DOHH2 (cell line): ENCODE measurements at regions not wholly inside any gene's neighbourhood (a gene's known extent, or its start where the extent isn't known, plus 50 kb on each side); places are given as distances from the start of the nearest gene placed in this dataset.

Experiments used
- H3F3A ChIP-seq: fragments of 200-600 bp; sonication (generic), shearing (Covaris generic); 2 replicates; pipeline ENCODE4 v1.6.0; 2016; ENCODE audit warnings: antibody characterized with exemption, mild to moderate bottlenecking; ENCODE audit not compliant: control insufficient read depth, insufficient read depth
- H3K27ac ChIP-seq: fragments of 200-600 bp; sonication (generic); 2 replicates; pipeline ENCODE4 v1.5.1; 2014; ENCODE audit warnings: low read depth, mild to moderate bottlenecking, low read length, moderate library complexity
- H3K27me3 ChIP-seq: fragments of 200-600 bp; sonication (generic); 2 replicates; pipeline ENCODE4 v1.6.1; 2014; ENCODE audit warnings: mild to moderate bottlenecking, low read length, mixed read lengths; ENCODE audit not compliant: control insufficient read depth
- H3K36me3 ChIP-seq: fragments of 200-600 bp; sonication (generic); 2 replicates; pipeline ENCODE4 v1.6.1; 2014; ENCODE audit warnings: mild to moderate bottlenecking, low read length, moderate library complexity, mixed read lengths; ENCODE audit not compliant: control insufficient read depth
- H3K4me1 ChIP-seq: fragments of 200-600 bp; sonication (generic); 2 replicates; pipeline ENCODE4 v1.6.1; 2014; ENCODE audit warnings: mild to moderate bottlenecking, low read length, mixed read lengths; ENCODE audit not compliant: control insufficient read depth
- H3K4me2 ChIP-seq: fragments of 200-600 bp; sonication (generic); 2 replicates; pipeline ENCODE4 v1.6.0; 2014; ENCODE audit warnings: mild to moderate bottlenecking, low read length, moderate library complexity
- H3K4me3 ChIP-seq: fragments of 200-600 bp; sonication (generic); 2 replicates; pipeline ENCODE4 v1.5.1; 2014; ENCODE audit warnings: mild to moderate bottlenecking, low read length, mixed read lengths
- H3K79me2 ChIP-seq: fragments of 200-600 bp; sonication (generic); 2 replicates; pipeline ENCODE4 v1.6.1; 2014; ENCODE audit warnings: mild to moderate bottlenecking, low read length, mixed read lengths; ENCODE audit not compliant: control insufficient read depth
- H3K9me2 ChIP-seq: fragments of 200-600 bp; sonication (generic); replicated peaks from 2 replicates; pipeline ENCODE4 v1.6.1; 2014; ENCODE audit warnings: mild to moderate bottlenecking, low read length, mixed read lengths; ENCODE audit not compliant: control insufficient read depth
- H3K9me3 ChIP-seq: fragments of 200-600 bp; sonication (generic); 2 replicates; pipeline ENCODE4 v1.6.1; 2014; ENCODE audit warnings: antibody characterized with exemption, low read length, mixed read lengths; ENCODE audit not compliant: control insufficient read depth, insufficient read depth
- H4K20me1 ChIP-seq: fragments of 200-600 bp; sonication (generic); 2 replicates; pipeline ENCODE4 v1.6.0; 2014; ENCODE audit warnings: low read depth, mild to moderate bottlenecking, antibody characterized with exemption, low read length, moderate library complexity; ENCODE audit not compliant: control insufficient read depth, insufficient read depth
- EZH2phosphoT487 ChIP-seq: fragments of 200-600 bp; sonication (generic); IDR thresholded peaks from 2 replicates; pipeline ENCODE4 v1.6.1; 2017; ENCODE audit warnings: borderline replicate concordance, mild to moderate bottlenecking, antibody characterized with exemption, low read length, moderate library complexity, mixed read lengths
- TF ChIP-seq, protein P1 (sequence below): fragments of 200-600 bp; sonication (generic); IDR thresholded peaks from one replicate; pipeline ENCODE4 v1.5.1; 2014; ENCODE audit warnings: antibody characterized with exemption, mild to moderate bottlenecking, low read depth, low read length; ENCODE audit not compliant: poor library complexity, severe bottlenecking

DNA sequence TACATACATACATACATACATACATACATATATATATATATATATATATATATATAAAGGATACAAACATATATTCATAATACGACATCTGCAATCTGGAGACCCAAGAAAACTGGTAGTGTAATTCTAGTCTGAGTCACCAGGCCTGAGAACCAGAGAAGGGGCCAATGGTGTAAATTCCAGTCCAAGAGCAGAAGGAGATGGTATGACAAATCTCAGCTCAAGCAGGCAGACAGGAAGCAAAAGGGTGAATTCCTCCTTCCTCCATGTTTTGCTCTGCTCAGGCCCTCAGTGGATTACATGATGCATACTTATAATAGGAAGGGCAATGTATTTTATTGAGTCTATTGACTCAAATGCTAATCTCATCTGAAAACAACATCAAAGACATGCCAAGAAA lies 1060.4 kb upstream of the TMPRSS15 start:
- no peak for TF ChIP-seq EZH2phosphoT487
- TF ChIP-seq, protein P1, sequence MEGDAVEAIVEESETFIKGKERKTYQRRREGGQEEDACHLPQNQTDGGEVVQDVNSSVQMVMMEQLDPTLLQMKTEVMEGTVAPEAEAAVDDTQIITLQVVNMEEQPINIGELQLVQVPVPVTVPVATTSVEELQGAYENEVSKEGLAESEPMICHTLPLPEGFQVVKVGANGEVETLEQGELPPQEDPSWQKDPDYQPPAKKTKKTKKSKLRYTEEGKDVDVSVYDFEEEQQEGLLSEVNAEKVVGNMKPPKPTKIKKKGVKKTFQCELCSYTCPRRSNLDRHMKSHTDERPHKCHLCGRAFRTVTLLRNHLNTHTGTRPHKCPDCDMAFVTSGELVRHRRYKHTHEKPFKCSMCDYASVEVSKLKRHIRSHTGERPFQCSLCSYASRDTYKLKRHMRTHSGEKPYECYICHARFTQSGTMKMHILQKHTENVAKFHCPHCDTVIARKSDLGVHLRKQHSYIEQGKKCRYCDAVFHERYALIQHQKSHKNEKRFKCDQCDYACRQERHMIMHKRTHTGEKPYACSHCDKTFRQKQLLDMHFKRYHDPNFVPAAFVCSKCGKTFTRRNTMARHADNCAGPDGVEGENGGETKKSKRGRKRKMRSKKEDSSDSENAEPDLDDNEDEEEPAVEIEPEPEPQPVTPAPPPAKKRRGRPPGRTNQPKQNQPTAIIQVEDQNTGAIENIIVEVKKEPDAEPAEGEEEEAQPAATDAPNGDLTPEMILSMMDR, result no peak
- no peaks in the 10 kb centered on the region for H3K36me3 ChIP-seq
- no peak overlapping the region for H3K4me3 ChIP-seq

DNA sequence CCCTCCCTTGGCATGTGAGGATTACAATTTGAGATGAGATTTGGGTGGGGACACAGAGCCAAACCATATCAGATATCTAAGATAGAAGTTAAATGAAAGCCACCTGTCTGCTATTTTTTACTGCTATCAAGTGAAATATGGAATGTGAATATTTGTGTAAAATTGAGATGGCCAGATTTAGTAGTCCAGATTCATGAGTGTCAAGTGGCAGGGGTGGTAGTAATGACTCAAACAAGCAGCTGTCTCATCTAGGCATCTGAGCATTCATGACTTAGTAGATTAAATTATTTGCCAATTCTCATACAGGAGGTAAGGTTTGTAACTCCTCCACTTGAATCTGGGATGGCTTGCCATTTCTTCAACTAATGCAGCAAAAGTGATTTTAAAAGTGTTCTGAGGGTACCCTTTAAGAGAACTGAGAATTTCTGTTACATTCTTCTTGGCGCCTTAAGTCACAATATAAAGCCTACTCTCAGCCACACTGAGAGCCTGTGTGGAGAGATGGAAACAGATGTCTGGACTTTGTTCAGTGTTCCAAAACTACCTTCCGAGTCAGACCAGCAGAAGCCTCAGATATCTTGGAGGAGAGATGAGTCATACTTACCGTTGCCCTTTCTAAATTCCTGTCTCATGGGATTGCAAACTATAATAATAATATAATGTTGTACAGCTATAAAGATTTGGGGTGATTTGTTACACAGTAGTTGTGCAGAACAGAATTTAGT lies 1065.6 kb upstream of the TMPRSS15 start:
- Histone ChIP-seq H3K9me2 (no peaks in the 10 kb centered on the region), H3K36me3 (no peaks in the 10 kb centered on the region), H3K27me3 (no peaks in the 10 kb centered on the region), H3K79me2 (no peaks in the 10 kb centered on the region), H3K4me2 (no peak overlapping the region), H3K9me3 (no peaks in the 10 kb centered on the region; the same call in 1 of the 2 replicates), H3K4me3 (no peak overlapping the region), H4K20me1 (no peaks in the 10 kb centered on the region), H3K27ac (no peak overlapping the region), H3K4me1 (no peaks in the 10 kb centered on the region), H3F3A (no peaks in the 10 kb centered on the region)
- TF ChIP-seq, protein P1, result no peak
- no peak for TF ChIP-seq EZH2phosphoT487

More for the DNA sequence above, 1060.4 kb upstream of the TMPRSS15 start:
- Histone ChIP-seq H3K79me2 (no peaks in the 10 kb centered on the region), H3K9me2 (no peaks in the 10 kb centered on the region), H3K4me2 (no peak overlapping the region), H4K20me1 (no peaks in the 10 kb centered on the region), H3K4me1 (no peaks in the 10 kb centered on the region), H3K9me3 (no peaks in the 10 kb centered on the region; the same call in 1 of the 2 replicates), H3F3A (no peaks in the 10 kb centered on the region), H3K27me3 (no peaks in the 10 kb centered on the region), H3K27ac (no peak overlapping the region)

DNA sequence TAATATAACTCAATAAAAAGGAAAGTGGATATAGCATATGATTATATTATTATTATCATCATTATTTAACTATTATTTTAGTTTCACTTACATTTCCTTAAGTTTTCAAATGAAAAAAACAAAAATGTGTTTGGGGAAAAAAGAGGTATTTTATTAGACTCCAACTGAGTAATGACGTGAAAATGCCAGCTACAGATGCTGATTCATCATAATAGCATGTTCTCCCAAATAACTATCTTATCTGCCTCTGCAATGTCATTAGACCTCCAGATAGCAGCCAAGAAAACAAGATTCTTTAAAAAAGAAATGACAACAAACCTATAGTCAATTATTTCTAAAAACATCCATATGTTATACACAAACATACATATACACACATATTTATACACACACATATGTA lies 1071.9 kb upstream of the TMPRSS15 start:
- no peak for TF ChIP-seq EZH2phosphoT487
- TF ChIP-seq, protein P1, result no peak
- no peaks in the 10 kb centered on the region for H4K20me1 ChIP-seq
- H3F3A ChIP-seq, result no peaks in the 10 kb centered on the region
- H3K4me3 ChIP-seq, result no peak overlapping the region
- no peaks in the 10 kb centered on the region for H3K79me2 ChIP-seq
- H3K27ac ChIP-seq, result no peak overlapping the region
- no peaks in the 10 kb centered on the region for H3K4me1 ChIP-seq
- no peaks in the 10 kb centered on the region for H3K9me2 ChIP-seq
- H3K4me2 ChIP-seq, result no peak overlapping the region
- no peaks in the 10 kb centered on the region; the same call in 1 of the 2 replicates for H3K9me3 ChIP-seq
- no peaks in the 10 kb centered on the region for H3K36me3 ChIP-seq
- no peaks in the 10 kb centered on the region for H3K27me3 ChIP-seq
